ENCODE measurements at regions not wholly inside any gene's neighbourhood (a gene's known extent, or its start where the extent isn't known, plus 50 kb on each side); places are given as distances from the start of the nearest gene placed in this dataset.
"Not testable (repeated sequence)": the region's sequence is repeated elsewhere in the genome, so short reads cannot be mapped to it uniquely, and the experiment has no call there.

GRCh38 chr7:131937868-131938267 is 381.4 kb upstream of the PODXL start:
- DNase-seq (ENCODE audit: low read depth), result no peak

- no peak for DNase-seq (ENCODE audit: low read depth)
Measured at GRCh38 chr7:131935180-131935579, 378.8 kb upstream of the PODXL start.

- no peak for DNase-seq (ENCODE audit: low read depth)
Measured at GRCh38 chr7:131934452-131934851, 378.0 kb upstream of the PODXL start.

GRCh38 chr7:131933751-131934289 is 377.4 kb upstream of the PODXL start:
- no peak for DNase-seq (ENCODE audit: low read depth)

GRCh38 chr7:131933219-131933618 is 376.8 kb upstream of the PODXL start:
- not testable (repeated sequence) for DNase-seq (ENCODE audit: low read depth)

- DNase-seq (ENCODE audit: low read depth), result no peak
Measured at GRCh38 chr7:131932271-131932670, 375.8 kb upstream of the PODXL start.

- DNase-seq (ENCODE audit: low read depth), result no peak
Measured at GRCh38 chr7:131931370-131931769, 374.9 kb upstream of the PODXL start.

GRCh38 chr7:131929632-131930031 is 373.2 kb upstream of the PODXL start:
- DNase-seq (ENCODE audit: low read depth), result no peak

GRCh38 chr7:131927770-131928423 is 371.5 kb upstream of the PODXL start:
- no peak for DNase-seq (ENCODE audit: low read depth)

- no peak for DNase-seq (ENCODE audit: low read depth)
Measured at GRCh38 chr7:131925636-131926035, 369.2 kb upstream of the PODXL start.

GRCh38 chr7:131924857-131925256 is 368.4 kb upstream of the PODXL start:
- DNase-seq (ENCODE audit: low read depth), result no peak

GRCh38 chr7:131922948-131923347 is 366.5 kb upstream of the PODXL start:
- DNase-seq (ENCODE audit: low read depth), result not testable (repeated sequence)

GRCh38 chr7:131921016-131921415 is 364.6 kb upstream of the PODXL start:
- no peak for DNase-seq (ENCODE audit: low read depth)

GRCh38 chr7:131919920-131920709 is 363.7 kb upstream of the PODXL start:
- no peak for DNase-seq (ENCODE audit: low read depth)

- DNase-seq (ENCODE audit: low read depth), result no peak
Measured at GRCh38 chr7:131911112-131911511, 354.7 kb upstream of the PODXL start.

- no peak for DNase-seq (ENCODE audit: low read depth)
Measured at GRCh38 chr7:131909151-131909768, 352.8 kb upstream of the PODXL start.

GRCh38 chr7:131908714-131909113 is 352.3 kb upstream of the PODXL start:
- DNase-seq (ENCODE audit: low read depth), result no peak

GRCh38 chr7:131905471-131905973 is 349.1 kb upstream of the PODXL start:
- no peak for DNase-seq (ENCODE audit: low read depth)

- no peak for DNase-seq (ENCODE audit: low read depth)
Measured at GRCh38 chr7:131904760-131905327, 348.4 kb upstream of the PODXL start.

- no peak for DNase-seq (ENCODE audit: low read depth)
Measured at GRCh38 chr7:131903315-131903714, 346.9 kb upstream of the PODXL start.

- DNase-seq (ENCODE audit: low read depth), result no peak
Measured at GRCh38 chr7:131900785-131901287, 344.4 kb upstream of the PODXL start.
